ENCODE measurements at regions not wholly inside any gene's neighbourhood (a gene's known extent, or its start where the extent isn't known, plus 50 kb on each side); places are given as distances from the start of the nearest gene placed in this dataset.

DNA sequence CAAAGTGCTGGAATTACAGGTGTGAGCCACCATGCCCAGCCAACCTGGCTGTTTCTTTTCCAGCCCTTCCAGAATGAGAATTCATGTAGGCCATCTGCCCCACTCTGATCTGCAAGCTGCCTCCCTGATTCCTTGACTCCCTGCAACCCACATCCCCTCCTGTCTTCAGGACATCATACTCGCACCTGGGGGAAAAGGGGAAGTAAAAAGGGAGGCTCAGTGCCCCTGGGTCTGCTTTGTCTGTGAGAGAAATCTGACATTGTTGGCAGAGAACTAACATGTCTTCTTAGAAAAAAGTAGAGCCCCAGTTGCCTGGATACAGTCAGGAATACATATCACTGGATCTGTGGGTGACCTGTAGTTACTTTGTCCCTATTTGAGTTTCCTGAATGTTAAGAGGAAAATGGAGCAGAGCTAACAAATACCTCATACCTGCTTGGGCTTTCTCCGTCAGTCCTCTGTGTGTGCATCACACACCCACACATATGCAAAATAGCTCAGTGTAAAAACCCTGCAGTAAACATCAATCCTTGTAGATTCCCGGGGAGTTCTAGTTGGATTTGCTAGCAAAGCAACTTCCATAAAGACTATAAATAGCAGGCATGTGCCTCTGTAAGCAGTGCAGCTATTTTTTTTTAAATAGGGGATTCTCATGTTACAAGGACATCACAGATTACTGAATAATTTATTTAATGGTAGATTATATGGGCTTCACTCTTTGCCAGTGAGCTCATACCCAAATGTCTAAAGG, 62.9 kb downstream of the TEX35 start:
- Histone ChIP-seq H3K9ac (ENCODE audit: extremely low read depth, low read length, poor library complexity, severe bottlenecking) (no peak overlapping the region), H3K36me3 (ENCODE audit: control insufficient read depth, insufficient read depth, low read length) (no peaks in the 10 kb centered on the region), H3K9me3 (ENCODE audit: control insufficient read depth, low read length) (no peaks in the 10 kb centered on the region), H3K27me3 (ENCODE audit: control insufficient read depth, insufficient read depth, low read length, poor library complexity, severe bottlenecking) (peaks cover 5% of the 10 kb centered on the region), H3K4me3 (ENCODE audit: low read length) (no peak overlapping the region), H3K4me1 (ENCODE audit: control insufficient read depth, insufficient read depth, low read length) (no peaks in the 10 kb centered on the region), H3K27ac (ENCODE audit: low read depth, low read length) (no peak overlapping the region)
- Mint-ChIP-seq H3K4me1 (peaks cover 21% of the 10 kb centered on the region), H3K27ac (peak overlapping the region; percentile 53), H3K4me3 (no peak overlapping the region), H3K36me3 (ENCODE audit: low read depth) (no peaks in the 10 kb centered on the region), H3K27me3 (ENCODE audit: insufficient read depth) (peaks cover 4% of the 10 kb centered on the region), H3K9me3 (no peaks in the 10 kb centered on the region)
- DNase-seq: no peak
- TF ChIP-seq, protein P1, sequence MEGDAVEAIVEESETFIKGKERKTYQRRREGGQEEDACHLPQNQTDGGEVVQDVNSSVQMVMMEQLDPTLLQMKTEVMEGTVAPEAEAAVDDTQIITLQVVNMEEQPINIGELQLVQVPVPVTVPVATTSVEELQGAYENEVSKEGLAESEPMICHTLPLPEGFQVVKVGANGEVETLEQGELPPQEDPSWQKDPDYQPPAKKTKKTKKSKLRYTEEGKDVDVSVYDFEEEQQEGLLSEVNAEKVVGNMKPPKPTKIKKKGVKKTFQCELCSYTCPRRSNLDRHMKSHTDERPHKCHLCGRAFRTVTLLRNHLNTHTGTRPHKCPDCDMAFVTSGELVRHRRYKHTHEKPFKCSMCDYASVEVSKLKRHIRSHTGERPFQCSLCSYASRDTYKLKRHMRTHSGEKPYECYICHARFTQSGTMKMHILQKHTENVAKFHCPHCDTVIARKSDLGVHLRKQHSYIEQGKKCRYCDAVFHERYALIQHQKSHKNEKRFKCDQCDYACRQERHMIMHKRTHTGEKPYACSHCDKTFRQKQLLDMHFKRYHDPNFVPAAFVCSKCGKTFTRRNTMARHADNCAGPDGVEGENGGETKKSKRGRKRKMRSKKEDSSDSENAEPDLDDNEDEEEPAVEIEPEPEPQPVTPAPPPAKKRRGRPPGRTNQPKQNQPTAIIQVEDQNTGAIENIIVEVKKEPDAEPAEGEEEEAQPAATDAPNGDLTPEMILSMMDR (conservative IDR thresholded peaks at IDR 0.05): no peak
- WGBS, 2 experiments (ENCODE audit: insufficient coverage in 1 of 2, insufficient read length in 1 of 2): 0 to 79% methylated on average over 1 to 3 of the region's 3 CpGs

GRCh38 chr1:178576841-178577240, 63.9 kb downstream of the TEX35 start:
- no peak overlapping the region for H3K4me3 Mint-ChIP-seq
- no peaks in the 10 kb centered on the region for H3K9me3 Mint-ChIP-seq
- 94 to 100% methylated on average over 5 of the region's 6 CpGs for WGBS, 2 experiments (ENCODE audit: insufficient coverage in 1 of 2, insufficient read length in 1 of 2)
- no peak overlapping the region for H3K27ac Mint-ChIP-seq
- Histone ChIP-seq H3K27ac (ENCODE audit: low read depth, low read length) (no peak overlapping the region), H3K4me1 (ENCODE audit: control insufficient read depth, insufficient read depth, low read length) (no peaks in the 10 kb centered on the region), H3K9me3 (ENCODE audit: control insufficient read depth, low read length) (no peaks in the 10 kb centered on the region), H3K4me3 (ENCODE audit: low read length) (no peak overlapping the region), H3K9ac (ENCODE audit: extremely low read depth, low read length, poor library complexity, severe bottlenecking) (no peak overlapping the region), H3K27me3 (ENCODE audit: control insufficient read depth, insufficient read depth, low read length, poor library complexity, severe bottlenecking) (peaks cover 5% of the 10 kb centered on the region), H3K36me3 (ENCODE audit: control insufficient read depth, insufficient read depth, low read length) (no peaks in the 10 kb centered on the region)
- H3K4me1 Mint-ChIP-seq: peaks cover 23% of the 10 kb centered on the region
- H3K36me3 Mint-ChIP-seq (ENCODE audit: low read depth): no peaks in the 10 kb centered on the region
- peaks cover 6% of the 10 kb centered on the region for H3K27me3 Mint-ChIP-seq (ENCODE audit: insufficient read depth)
- DNase-seq: no peak
- TF ChIP-seq, protein P1 (conservative IDR thresholded peaks at IDR 0.05): no peak

DNA sequence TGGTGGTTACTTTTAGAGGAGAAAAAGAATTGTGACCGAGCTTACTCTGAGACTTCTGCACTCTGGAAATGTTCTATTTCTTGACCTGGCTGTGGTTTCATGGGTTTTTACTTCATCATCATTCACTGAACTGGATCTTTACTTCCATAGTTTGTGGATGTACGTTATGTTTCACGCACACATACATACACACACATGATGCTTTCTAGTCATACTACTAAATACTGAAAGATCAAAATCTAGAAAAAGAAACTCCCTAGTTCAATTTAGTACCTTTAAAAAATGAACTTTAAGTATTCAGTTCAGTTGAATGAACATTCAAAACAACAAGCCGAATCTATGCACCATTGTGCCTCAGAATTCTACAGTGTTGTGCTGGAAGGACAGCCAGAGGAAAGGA, 65.0 kb downstream of the TEX35 start:
- TF ChIP-seq, protein P1 (conservative IDR thresholded peaks at IDR 0.05): no peak
- H3K4me1 Mint-ChIP-seq: peaks cover 17% of the 10 kb centered on the region
- peaks cover 6% of the 10 kb centered on the region for H3K27me3 Mint-ChIP-seq (ENCODE audit: insufficient read depth)
- H3K9me3 Mint-ChIP-seq: no peaks in the 10 kb centered on the region
- no peak for DNase-seq
- no peak overlapping the region for H3K4me3 Mint-ChIP-seq
- Histone ChIP-seq H3K9ac (ENCODE audit: extremely low read depth, low read length, poor library complexity, severe bottlenecking) (no peak overlapping the region), H3K27me3 (ENCODE audit: control insufficient read depth, insufficient read depth, low read length, poor library complexity, severe bottlenecking) (peaks cover 5% of the 10 kb centered on the region), H3K4me1 (ENCODE audit: control insufficient read depth, insufficient read depth, low read length) (no peaks in the 10 kb centered on the region), H3K9me3 (ENCODE audit: control insufficient read depth, low read length) (no peaks in the 10 kb centered on the region), H3K36me3 (ENCODE audit: control insufficient read depth, insufficient read depth, low read length) (no peaks in the 10 kb centered on the region), H3K27ac (ENCODE audit: low read depth, low read length) (no peak overlapping the region), H3K4me3 (ENCODE audit: low read length) (no peak overlapping the region)
- no peak overlapping the region for H3K27ac Mint-ChIP-seq
- H3K36me3 Mint-ChIP-seq (ENCODE audit: low read depth): no peaks in the 10 kb centered on the region
- 95 to 100% methylated on average over 1 to 4 of the region's 4 CpGs for WGBS, 2 experiments (ENCODE audit: insufficient coverage in 1 of 2, insufficient read length in 1 of 2)
